Loucy (cell line): ENCODE measurements at regions not wholly inside any gene's neighbourhood (a gene's known extent, or its start where the extent isn't known, plus 50 kb on each side); places are given as distances from the start of the nearest gene placed in this dataset.

Experiments
- CTCF ChIP-seq: fragments of 200-600 bp; sonication (generic); conservative IDR thresholded peaks from 2 replicates; pipeline ENCODE4 v1.5.1; 2014; ENCODE audit warnings: mild to moderate bottlenecking, antibody characterized with exemption, low read length
- EZH2phosphoT487 ChIP-seq: fragments of 200-600 bp; IDR thresholded peaks from 2 replicates; pipeline ENCODE4 v1.6.1; 2018; ENCODE audit warnings: antibody characterized with exemption, mild to moderate bottlenecking, moderate library complexity, borderline replicate concordance

- TF ChIP-seq CTCF (no peak), EZH2phosphoT487 (no peak)
Measured at GRCh38 chr4:43373201-43373600, 480.7 kb downstream of the GRXCR1 start.
